22Rv1 (cell line): ENCODE measurements at regions not wholly inside any gene's neighbourhood (a gene's known extent, or its start where the extent isn't known, plus 50 kb on each side); places are given as distances from the start of the nearest gene placed in this dataset.

Source experiments
- ZFX ChIP-seq: fragments of 450-650 bp; IDR thresholded peaks from 2 replicates; pipeline ENCODE4 v1.6.1; 2017; ENCODE audit warnings: antibody characterized with exemption, borderline replicate concordance
- TF ChIP-seq, protein P1 (sequence below): fragments of 450-650 bp; IDR thresholded peaks from 2 replicates; pipeline ENCODE4 v1.5.1; 2017; ENCODE audit warnings: mild to moderate bottlenecking

- TF ChIP-seq, protein P1, sequence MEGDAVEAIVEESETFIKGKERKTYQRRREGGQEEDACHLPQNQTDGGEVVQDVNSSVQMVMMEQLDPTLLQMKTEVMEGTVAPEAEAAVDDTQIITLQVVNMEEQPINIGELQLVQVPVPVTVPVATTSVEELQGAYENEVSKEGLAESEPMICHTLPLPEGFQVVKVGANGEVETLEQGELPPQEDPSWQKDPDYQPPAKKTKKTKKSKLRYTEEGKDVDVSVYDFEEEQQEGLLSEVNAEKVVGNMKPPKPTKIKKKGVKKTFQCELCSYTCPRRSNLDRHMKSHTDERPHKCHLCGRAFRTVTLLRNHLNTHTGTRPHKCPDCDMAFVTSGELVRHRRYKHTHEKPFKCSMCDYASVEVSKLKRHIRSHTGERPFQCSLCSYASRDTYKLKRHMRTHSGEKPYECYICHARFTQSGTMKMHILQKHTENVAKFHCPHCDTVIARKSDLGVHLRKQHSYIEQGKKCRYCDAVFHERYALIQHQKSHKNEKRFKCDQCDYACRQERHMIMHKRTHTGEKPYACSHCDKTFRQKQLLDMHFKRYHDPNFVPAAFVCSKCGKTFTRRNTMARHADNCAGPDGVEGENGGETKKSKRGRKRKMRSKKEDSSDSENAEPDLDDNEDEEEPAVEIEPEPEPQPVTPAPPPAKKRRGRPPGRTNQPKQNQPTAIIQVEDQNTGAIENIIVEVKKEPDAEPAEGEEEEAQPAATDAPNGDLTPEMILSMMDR = no peak
- TF ChIP-seq ZFX = no peak
Measured at GRCh38 chr6:154653385-154653784, 79.8 kb upstream of the SCAF8 start.
